K562 (cell line): ENCODE measurements at regions not wholly inside any gene's neighbourhood (a gene's known extent, or its start where the extent isn't known, plus 50 kb on each side); places are given as distances from the start of the nearest gene placed in this dataset.

ENCODE experiments used
- ATAC-seq: fragments of 200-7000 bp; cut with Tn5 transposase; 3 replicates; pipeline ENCODE4 v1.9.1; 2020; ENCODE audit warnings: moderate library complexity
- BruUV-seq: library from RNA; stranded (reverse); fragments of 400-500 nt; replicated peaks from 2 replicates; lab custom pipeline; 2021; lab: Mats Ljungman, UMichigan
- CTCF ChIA-PET: fragments of 300-600 bp; formaldehyde crosslinking; extraction: SDS; loops from one replicate; lab custom pipeline; 2021; ENCODE audit warnings: low intra/inter-chr PET ratio; lab: Yijun Ruan, JAX
- POLR2A ChIA-PET: fragments of 300-600, 350-650 bp; sonication (Branson Sonifier 250); formaldehyde crosslinking; extraction: SDS; loops from one replicate; lab custom pipeline; 2021; ENCODE audit warnings: antibody characterized with exemption, inconsistent platforms; lab: Yijun Ruan, JAX
- DNase-seq, 4 experiments: peaks; one replicate each; pipeline versions ENCODE4 v3.0.0 to v3.0.0-alpha.2; 2011 to 2018; ENCODE audit warnings: low spot score in 3 of 4, mixed read lengths in 3 of 4; ENCODE audit errors: extremely low read depth in 1 of 4
- FAIRE-seq: peaks from 2 replicates; lab custom pipeline; 2011; peaks lifted over from hg19 to GRCh38; lab: Jason Lieb, UNC
- H2AFZ ChIP-seq: 2 replicates; pipeline ENCODE4 v1.6.0; 2011; ENCODE audit warnings: low read depth, low read length, control low read depth, inconsistent platforms
- H3K27ac ChIP-seq: fragments of 200-600 bp; 3 replicates; pipeline ENCODE4 v1.8.0; 2011; ENCODE audit warnings: low read depth, mild to moderate bottlenecking, control low read depth, inconsistent platforms, low read length, moderate library complexity, mixed read lengths; ENCODE audit errors: extremely low read depth
- H3K27me3 ChIP-seq, 2 experiments: fragments of 300-600 bp in 1 of 2; 2 replicates in 1 of 2; 3 replicates in 1 of 2; pipeline versions ENCODE4 v1.6.0 to v1.8.0; 2011; ENCODE audit warnings: inconsistent platforms in 2 of 2, low read length in 2 of 2, mild to moderate bottlenecking in 1 of 2, mixed read lengths in 1 of 2, moderate library complexity in 1 of 2; ENCODE audit not compliant: control insufficient read depth in 2 of 2, insufficient read depth in 2 of 2
- H3K36me3 ChIP-seq: fragments of 300-600 bp; 3 replicates; pipeline ENCODE4 v1.8.0; 2011; ENCODE audit warnings: mild to moderate bottlenecking, low read length, inconsistent platforms; ENCODE audit not compliant: control insufficient read depth, insufficient read depth
- H3K4me1 ChIP-seq, 2 experiments: fragments of 200-600 bp in 1 of 2; replicated peaks in 1 of 2; 2 replicates in 1 of 2; 3 replicates in 1 of 2; pipeline versions ENCODE4 v1.5.1 to v1.8.0; 2011; ENCODE audit warnings: inconsistent platforms in 2 of 2, low read length in 2 of 2, mild to moderate bottlenecking in 1 of 2, mixed read lengths in 1 of 2, moderate library complexity in 1 of 2; ENCODE audit not compliant: control insufficient read depth in 2 of 2, insufficient read depth in 2 of 2
- H3K4me2 ChIP-seq: 2 replicates; pipeline ENCODE4 v1.6.1; 2011; ENCODE audit warnings: low read length, control low read depth, inconsistent platforms, mixed read lengths; ENCODE audit not compliant: insufficient read depth
- H3K4me3 ChIP-seq: fragments of 200-600 bp; sonication (generic), shearing (Covaris generic); 2 replicates; pipeline ENCODE4 v1.5.1; 2016; ENCODE audit warnings: control low read depth, inconsistent platforms
- H3K79me2 ChIP-seq: fragments of 200-600 bp; 3 replicates; pipeline ENCODE4 v1.8.0; 2011; ENCODE audit warnings: low read length, inconsistent platforms; ENCODE audit not compliant: control insufficient read depth, insufficient read depth
- H3K9ac ChIP-seq, 2 experiments: 2 replicates each; pipeline versions ENCODE4 v1.6.0 to v1.6.1; 2011; ENCODE audit warnings: low read depth in 2 of 2, low read length in 2 of 2, control low read depth in 1 of 2, inconsistent platforms in 1 of 2, mild to moderate bottlenecking in 1 of 2, mixed read lengths in 1 of 2; ENCODE audit not compliant: insufficient read depth in 1 of 2
- H3K9me1 ChIP-seq: one replicate; pipeline ENCODE4 v1.6.0; 2011; ENCODE audit warnings: inconsistent platforms, mild to moderate bottlenecking, low read length, moderate library complexity; ENCODE audit not compliant: control insufficient read depth, insufficient read depth
- H3K9me3 ChIP-seq: replicated peaks from 2 replicates; pipeline ENCODE4 v1.5.1; 2011; ENCODE audit warnings: low read depth, low read length, inconsistent platforms; ENCODE audit not compliant: control insufficient read depth, insufficient read depth
- H4K20me1 ChIP-seq: replicated peaks from 2 replicates; pipeline ENCODE4 v1.6.1; 2011; ENCODE audit warnings: low read length, inconsistent platforms, mixed read lengths; ENCODE audit not compliant: control insufficient read depth, insufficient read depth
- EGR1 ChIP-seq: fragments of 450-650 bp; conservative IDR thresholded peaks from 2 replicates; pipeline ENCODE4 v1.6.1; 2017; ENCODE audit warnings: mild to moderate bottlenecking
- FOXM1 ChIP-seq, 2 experiments: fragments of 450-650 bp in 1 of 2; sonication (generic) in 1 of 2; formaldehyde crosslinking in 1 of 2; IDR thresholded peaks; 2 replicates each; pipeline versions ENCODE4 v1.6.1 to v1.9.0; 2017 to 2022; ENCODE audit warnings: low read depth in 2 of 2, mild to moderate bottlenecking in 2 of 2, missing genetic modification reagents in 1 of 2, moderate library complexity in 1 of 2
- MXI1 ChIP-seq: IDR thresholded peaks from 2 replicates; pipeline ENCODE4 v1.6.1; 2011; ENCODE audit warnings: low read depth, mild to moderate bottlenecking, improper control_type of control experiment, low read length
- PCBP2 ChIP-seq: fragments of 200-400 bp; formaldehyde crosslinking; IDR thresholded peaks from 2 replicates; pipeline ENCODE4 v1.6.1; 2018; ENCODE audit warnings: low read length, low read depth, mild to moderate bottlenecking, moderate library complexity; ENCODE audit not compliant: poor library complexity, severe bottlenecking
- RBM39 ChIP-seq: fragments of 200-400 bp; formaldehyde crosslinking; optimal IDR thresholded peaks from 2 replicates; pipeline ENCODE3; 2018; ENCODE audit warnings: low read depth, low read length
- RERE ChIP-seq: sonication (generic); formaldehyde crosslinking; IDR thresholded peaks from 2 replicates; pipeline ENCODE4 v1.8.0; 2023; ENCODE audit warnings: missing genetic modification reagents, mild to moderate bottlenecking, borderline replicate concordance
- SMARCE1 ChIP-seq: fragments of 450-650 bp; IDR thresholded peaks from 2 replicates; pipeline ENCODE4 v1.7.1; 2016; ENCODE audit warnings: mild to moderate bottlenecking
- SRSF7 ChIP-seq: fragments of 200-400 bp; formaldehyde crosslinking; optimal IDR thresholded peaks from 2 replicates; pipeline ENCODE3; 2017; ENCODE audit warnings: mild to moderate bottlenecking, low read depth, low read length
- ZNF449 ChIP-seq: fragments of 250-450 bp; sonication (Bioruptor Pico); IDR thresholded peaks from 2 replicates; pipeline ENCODE4 v1.8.0; 2022; ENCODE audit warnings: moderate library complexity, mild to moderate bottlenecking, inconsistent platforms
- ZNF668 ChIP-seq: fragments of 250-450 bp; sonication (Bioruptor Pico); IDR thresholded peaks from 2 replicates; pipeline ENCODE4 v1.8.0; 2022; ENCODE audit warnings: mild to moderate bottlenecking, inconsistent platforms
- WGBS: fragments of 100-300 bp; shearing (Covaris generic); methylation state at CpG from one replicate; pipeline ENCODE4 v1.1.6; 2016; ENCODE audit warnings: low coverage, mixed read lengths; ENCODE audit not compliant: insufficient coverage; ENCODE audit errors: missing lambda C conversion rate; 5-methylcytosine and 5-hydroxymethylcytosine counted together
- in situ Hi-C: fragments of 300-500 bp; cut with MboI; formaldehyde crosslinking; loops from 4 replicates; pipeline ENCODE4 v1.15.0; 2018; ENCODE audit warnings: inconsistent platforms, mixed read lengths
- intact Hi-C: fragments of 100-400 bp; cut with micrococcal nuclease; formaldehyde crosslinking; loops from 2 replicates; pipeline ENCODE4 v1.14.2; 2022

GRCh38 chr11:103703954-103704353 lies 332.5 kb upstream of the DDI1 start:
- Histone ChIP-seq H3K9ac (no peak overlapping the region), H3K36me3 (no peaks in the 10 kb centered on the region), H3K9me3 (0 out of 2 replicates have a peak, but pooled peaks cover 2% of the 10 kb centered on the region), H2AFZ (no peak overlapping the region), H3K4me1 (no peaks in the 10 kb centered on the region), H4K20me1 (no peaks in the 10 kb centered on the region), H3K4me2 (no peak overlapping the region), H3K4me3 (no peak overlapping the region), H3K79me2 (no peaks in the 10 kb centered on the region), H3K27me3 (no peaks in the 10 kb centered on the region), H3K9me1 (no peaks in the 10 kb centered on the region), H3K27ac (no peak overlapping the region)
- ChIA-PET POLR2A (no interaction called here), CTCF (no interaction called here)
- ATAC-seq = no peak
- WGBS = 1% methylated on average over 6 of the region's 6 CpGs
- intact Hi-C loops = no loop called here
- no peak for DNase-seq
- in situ Hi-C loops = no loop called here
- no TSS peak for BruUV-seq
- TF ChIP-seq RBM39 = no peak
- no peak for TF ChIP-seq PCBP2
- TF ChIP-seq ZNF668 (CRISPR knock-in tag) = no peak
- TF ChIP-seq SRSF7 = no peak
- no peak for TF ChIP-seq EGR1
- no peak for FAIRE-seq

GRCh38 chr11:103705642-103706041 lies 330.8 kb upstream of the DDI1 start:
- no peak overlapping the region for H3K27ac ChIP-seq
- ATAC-seq (no peak), DNase-seq (no peak), FAIRE-seq (no peak)
- in situ Hi-C loops (no loop called here), intact Hi-C loops (no loop called here)
- no TSS peak for BruUV-seq
- no peak overlapping the region for H3K9ac ChIP-seq
- no peak overlapping the region for H3K4me3 ChIP-seq
- no peak overlapping the region for H2AFZ ChIP-seq
- H3K27me3 ChIP-seq = no peaks in the 10 kb centered on the region
- no peaks in the 10 kb centered on the region for H3K36me3 ChIP-seq
- H3K4me2 ChIP-seq = no peak overlapping the region
- no peaks in the 10 kb centered on the region for H3K9me3 ChIP-seq
- H3K79me2 ChIP-seq = no peaks in the 10 kb centered on the region
- ChIA-PET POLR2A (no interaction called here), CTCF (no interaction called here)
- no peaks in the 10 kb centered on the region for H3K4me1 ChIP-seq
- no peaks in the 10 kb centered on the region for H4K20me1 ChIP-seq
- 0% methylated on average over 2 of the region's 2 CpGs for WGBS
- no peaks in the 10 kb centered on the region for H3K9me1 ChIP-seq
- TF ChIP-seq RERE (no peak), SMARCE1 (no peak), MXI1 (no peak), ZNF449 (CRISPR knock-in tag) (no peak), FOXM1 (IDR thresholded peaks at IDR 0.05; ENCODE audit: low read depth) (no peak), FOXM1 (CRISPR knock-in tag; IDR thresholded peaks at IDR 0.05; ENCODE audit: low read depth) (no peak)
